ENCODE measurements at regions not wholly inside any gene's neighbourhood (a gene's known extent, or its start where the extent isn't known, plus 50 kb on each side); places are given as distances from the start of the nearest gene placed in this dataset.

DNA sequence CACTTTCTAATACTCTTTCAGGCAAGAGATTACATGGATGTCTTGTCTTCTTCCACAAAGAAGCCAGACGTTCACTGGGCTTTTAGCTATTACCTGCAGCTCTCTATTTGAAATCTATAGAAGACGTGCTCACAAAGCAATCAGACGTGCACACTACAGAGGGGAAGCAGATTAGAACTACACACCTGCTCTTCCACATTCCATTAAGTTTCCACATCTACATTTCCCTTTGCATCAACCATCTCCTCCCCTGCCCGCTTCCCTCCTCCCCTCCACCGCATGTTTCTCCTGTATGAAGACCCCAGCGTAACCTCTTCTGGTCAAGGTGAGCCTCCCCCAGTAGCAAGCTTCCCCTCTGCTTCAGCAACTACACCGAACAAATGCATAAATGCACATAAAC lies 119.8 kb downstream of the DHX15 start:
- Histone ChIP-seq H3K4me1 (peaks cover 0 to 10% (median 3%) of the 10 kb centered on the region in 9 donors), H3K27me3 (peaks cover 0 to 31% (median 15%) of the 10 kb centered on the region in 7 donors), H3K27ac (no peak overlapping the region), H3K9me3 (no peaks in the 10 kb centered on the region), H3K36me3 (no peaks in the 10 kb centered on the region), H3K4me3 (no peak overlapping the region)
- 86 to 93% methylated on average over 7 of the region's 7 CpGs for WGBS, 2 donors
- TF ChIP-seq, protein P1, sequence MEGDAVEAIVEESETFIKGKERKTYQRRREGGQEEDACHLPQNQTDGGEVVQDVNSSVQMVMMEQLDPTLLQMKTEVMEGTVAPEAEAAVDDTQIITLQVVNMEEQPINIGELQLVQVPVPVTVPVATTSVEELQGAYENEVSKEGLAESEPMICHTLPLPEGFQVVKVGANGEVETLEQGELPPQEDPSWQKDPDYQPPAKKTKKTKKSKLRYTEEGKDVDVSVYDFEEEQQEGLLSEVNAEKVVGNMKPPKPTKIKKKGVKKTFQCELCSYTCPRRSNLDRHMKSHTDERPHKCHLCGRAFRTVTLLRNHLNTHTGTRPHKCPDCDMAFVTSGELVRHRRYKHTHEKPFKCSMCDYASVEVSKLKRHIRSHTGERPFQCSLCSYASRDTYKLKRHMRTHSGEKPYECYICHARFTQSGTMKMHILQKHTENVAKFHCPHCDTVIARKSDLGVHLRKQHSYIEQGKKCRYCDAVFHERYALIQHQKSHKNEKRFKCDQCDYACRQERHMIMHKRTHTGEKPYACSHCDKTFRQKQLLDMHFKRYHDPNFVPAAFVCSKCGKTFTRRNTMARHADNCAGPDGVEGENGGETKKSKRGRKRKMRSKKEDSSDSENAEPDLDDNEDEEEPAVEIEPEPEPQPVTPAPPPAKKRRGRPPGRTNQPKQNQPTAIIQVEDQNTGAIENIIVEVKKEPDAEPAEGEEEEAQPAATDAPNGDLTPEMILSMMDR (IDR thresholded peaks at IDR 0.05), result no peak
- DNase-seq (no peak), ATAC-seq (no peak)
- intact Hi-C loops (cut with DNase I), result no loop called here

DNA sequence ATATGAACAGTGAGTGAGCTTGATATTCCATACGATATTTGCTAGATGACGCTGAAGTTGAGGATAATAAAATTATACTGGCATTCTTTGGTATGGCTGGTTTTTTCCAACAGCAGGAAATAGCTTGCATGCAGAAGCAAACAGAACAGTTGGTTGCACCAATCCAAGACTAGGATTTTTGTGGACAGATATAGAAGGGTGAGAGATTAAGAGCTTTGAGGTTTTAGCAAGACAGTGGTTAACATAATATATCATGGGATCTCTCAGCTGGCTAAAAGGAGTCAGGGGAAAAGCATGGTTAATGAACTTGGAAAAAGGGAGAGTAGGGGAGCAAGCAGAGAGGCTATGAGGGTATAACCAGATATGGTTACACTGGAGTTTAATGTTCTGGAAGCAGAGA lies 127.9 kb downstream of the DHX15 start:
- TF ChIP-seq, protein P1 (IDR thresholded peaks at IDR 0.05), result no peak
- Histone ChIP-seq H3K27ac (no peak overlapping the region), H3K27me3 (no peaks in the 10 kb centered on the region), H3K4me3 (no peak overlapping the region), H3K9me3 (no peaks in the 10 kb centered on the region), H3K4me1 (no peaks in the 10 kb centered on the region), H3K36me3 (no peaks in the 10 kb centered on the region)
- DNase-seq (no peak), ATAC-seq (no peak)
- intact Hi-C loops (cut with DNase I), result no loop called here
- 88 to 98% methylated on average over 2 of the region's 2 CpGs for WGBS, 2 donors

DNA sequence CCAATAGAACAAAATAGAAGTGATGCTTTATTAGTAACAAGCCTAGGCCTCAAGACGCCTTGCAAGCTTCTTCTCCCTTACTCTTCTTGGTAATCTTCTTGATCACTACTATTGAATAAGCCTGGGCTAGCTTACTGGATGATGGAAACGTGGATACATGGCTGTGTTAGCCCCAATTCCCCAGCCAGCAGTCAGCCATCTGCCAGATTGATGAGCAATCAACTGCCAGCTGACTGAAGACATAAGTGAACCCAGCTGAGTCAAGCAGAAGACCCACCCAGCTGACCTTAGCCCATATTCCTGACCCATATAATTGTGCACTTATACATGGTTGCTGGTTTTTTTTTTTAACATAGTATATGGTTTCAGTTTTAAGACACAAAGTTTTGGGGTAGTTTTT lies 130.4 kb downstream of the DHX15 start:
- no peak for DNase-seq
- no peaks in the 10 kb centered on the region for H3K27me3 ChIP-seq
- intact Hi-C loops (cut with DNase I), result no loop called here
- no peaks in the 10 kb centered on the region for H3K4me1 ChIP-seq
- WGBS, 2 donors, result 66 to 77% methylated on average over 2 of the region's 2 CpGs
- TF ChIP-seq, protein P1 (IDR thresholded peaks at IDR 0.05), result no peak
- no peaks in the 10 kb centered on the region for H3K9me3 ChIP-seq
- H3K4me3 ChIP-seq, result no peak overlapping the region
- no peaks in the 10 kb centered on the region for H3K36me3 ChIP-seq
- H3K27ac ChIP-seq, result no peak overlapping the region
- no peak for ATAC-seq

DNA sequence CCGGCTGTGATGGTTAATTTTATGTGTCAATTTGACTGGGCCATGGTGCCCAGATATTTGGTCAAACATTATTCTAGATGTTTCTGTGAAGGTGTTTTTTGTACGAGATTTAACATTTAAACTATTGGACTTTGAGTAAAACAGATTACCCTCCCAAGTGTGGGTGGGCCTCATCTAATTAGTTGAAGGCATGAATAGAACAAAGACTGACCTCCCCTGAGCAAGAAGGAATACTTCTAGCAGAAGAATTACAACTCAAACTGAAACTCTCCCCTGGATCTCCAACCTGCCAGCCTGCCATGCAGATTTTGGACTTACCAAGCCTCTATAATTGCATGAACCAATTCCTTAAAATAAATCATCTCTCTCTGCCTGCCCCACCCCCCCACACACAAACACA lies 132.5 kb downstream of the DHX15 start:
- TF ChIP-seq, protein P1 (IDR thresholded peaks at IDR 0.05), result no peak
- intact Hi-C loops (cut with DNase I), result no loop called here
- DNase-seq (no peak), ATAC-seq (no peak)
- no peaks in the 10 kb centered on the region for H3K9me3 ChIP-seq
- H3K4me3 ChIP-seq, result no peak overlapping the region
- H3K4me1 ChIP-seq, result no peaks in the 10 kb centered on the region
- 86 to 98% methylated on average over 2 of the region's 2 CpGs for WGBS, 2 donors
- no peaks in the 10 kb centered on the region for H3K36me3 ChIP-seq
- peaks cover 0 to 8% (median 0%) of the 10 kb centered on the region in 7 donors for H3K27me3 ChIP-seq
- no peak overlapping the region for H3K27ac ChIP-seq

DNA sequence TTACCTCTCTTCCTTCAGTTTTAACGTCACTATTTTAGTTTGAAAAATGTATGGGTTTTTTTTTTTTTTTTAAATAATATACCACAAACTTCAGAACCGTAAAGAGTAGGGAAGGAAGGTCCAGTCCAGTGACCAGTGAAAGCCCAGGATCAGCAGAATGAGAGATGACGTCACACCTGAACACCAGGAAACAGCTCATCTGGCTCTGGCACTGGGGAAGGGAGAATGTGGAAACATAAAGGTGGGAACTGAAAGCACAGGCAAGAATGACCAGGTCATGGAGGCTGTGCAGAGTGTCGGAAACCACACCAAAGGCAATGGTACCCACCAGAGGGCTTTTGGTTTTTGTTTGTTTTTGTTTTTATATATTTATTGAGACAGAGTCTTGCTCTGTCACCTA lies 141.2 kb downstream of the DHX15 start:
- Histone ChIP-seq H3K27ac (no peak overlapping the region), H3K36me3 (no peaks in the 10 kb centered on the region), H3K9me3 (no peaks in the 10 kb centered on the region), H3K4me3 (no peak overlapping the region), H3K4me1 (no peaks in the 10 kb centered on the region), H3K27me3 (peaks cover 0 to 9% (median 0%) of the 10 kb centered on the region in 7 donors)
- WGBS, 2 donors, result 79 to 80% methylated on average over 4 of the region's 4 CpGs
- TF ChIP-seq, protein P1 (IDR thresholded peaks at IDR 0.05), result no peak
- ATAC-seq (no peak), DNase-seq (no peak)
- intact Hi-C loops (cut with DNase I), result no loop called here
